HK-2 (cell line): ENCODE measurements at regions not wholly inside any gene's neighbourhood (a gene's known extent, or its start where the extent isn't known, plus 50 kb on each side); places are given as distances from the start of the nearest gene placed in this dataset.

Source experiments
- DNase-seq: peaks from one replicate; pipeline ENCODE4 v3.0.0-alpha.2; 2018; ENCODE audit not compliant: unreplicated experiment

DNA sequence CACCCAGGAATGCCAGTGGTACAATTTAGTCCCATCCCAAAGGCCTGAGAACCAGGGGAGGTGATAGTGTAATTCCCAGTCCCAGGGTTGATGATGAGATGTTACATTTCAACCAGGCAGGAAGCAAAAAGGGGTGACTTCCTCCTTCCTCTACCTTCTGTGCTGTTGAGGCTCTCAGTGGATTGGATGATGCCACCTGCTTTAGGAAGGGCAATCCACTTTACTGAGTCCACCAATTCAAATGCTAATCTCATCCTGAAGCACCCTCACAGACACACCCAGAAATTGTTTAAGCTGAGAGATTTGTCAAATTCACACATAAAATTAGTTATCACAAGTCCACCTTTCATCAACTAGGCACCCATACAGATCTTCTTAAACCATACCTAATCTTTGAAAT, 418.5 kb upstream of the GOLIM4 start:
- DNase-seq: no peak

DNA sequence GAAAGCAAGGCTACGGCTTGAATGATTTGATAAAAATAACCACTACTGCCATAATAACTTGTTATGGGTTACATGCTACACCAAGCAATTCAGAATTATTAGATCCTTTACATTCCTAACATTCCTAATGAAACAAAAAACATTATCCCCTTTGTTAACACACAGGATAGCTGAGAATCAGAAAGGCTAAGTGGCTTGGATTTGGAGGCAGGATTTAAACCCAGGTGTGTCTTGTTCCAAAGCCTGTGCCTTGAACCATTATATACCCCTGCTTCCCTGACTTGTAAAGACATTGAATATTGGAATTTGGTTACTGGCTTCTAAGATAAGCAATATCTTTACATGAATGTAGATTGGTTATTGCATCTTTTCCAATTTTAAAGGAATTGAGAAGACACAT, 417.1 kb upstream of the GOLIM4 start:
- DNase-seq: no peak

DNA sequence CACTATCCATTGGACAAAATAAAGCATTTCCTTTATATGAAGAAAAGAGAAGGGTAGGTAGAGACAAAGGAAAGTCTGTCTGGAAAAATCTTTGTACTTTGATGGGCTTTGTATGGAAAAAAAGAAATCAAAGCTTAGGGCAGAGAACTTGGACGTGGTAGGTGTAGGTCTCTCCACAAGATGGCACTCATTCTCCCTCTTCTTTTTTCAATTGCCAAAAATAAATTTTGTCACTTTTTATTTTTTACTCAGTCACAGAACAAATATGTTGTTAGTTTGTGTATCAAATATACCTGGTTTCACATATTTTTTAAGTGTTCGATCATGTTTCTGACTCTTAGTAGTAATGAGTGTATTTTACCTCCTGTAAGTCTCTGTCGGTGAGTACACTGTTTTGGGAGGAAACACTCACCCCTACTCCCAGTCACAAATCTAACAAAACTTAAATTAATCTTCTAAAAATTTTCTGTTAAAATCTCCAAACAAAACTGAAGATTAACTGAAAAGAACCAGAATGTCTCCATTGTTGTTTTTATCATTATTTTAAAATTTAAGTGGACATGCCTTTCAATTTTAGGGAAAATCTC, 415.8 kb upstream of the GOLIM4 start:
- no peak for DNase-seq

DNA sequence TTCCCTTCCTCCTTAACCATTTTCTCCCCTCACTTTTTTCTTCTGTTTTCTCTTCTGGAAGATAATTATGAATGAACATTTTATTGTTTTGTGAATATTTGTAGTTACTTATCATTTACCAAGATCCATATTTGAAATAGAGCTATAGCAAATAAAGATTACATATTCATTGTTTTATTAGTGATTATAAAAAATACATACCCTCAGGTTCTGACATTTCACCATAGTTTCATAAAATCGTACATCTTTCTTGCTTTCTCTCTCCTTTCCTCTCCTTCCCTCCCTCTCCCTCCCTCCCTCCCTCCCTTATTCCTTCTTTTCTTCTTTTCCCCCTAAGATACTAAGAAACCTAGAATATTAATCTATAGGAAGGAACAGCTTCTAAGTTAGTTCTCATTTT, 410.9 kb upstream of the GOLIM4 start:
- DNase-seq: no peak

DNA sequence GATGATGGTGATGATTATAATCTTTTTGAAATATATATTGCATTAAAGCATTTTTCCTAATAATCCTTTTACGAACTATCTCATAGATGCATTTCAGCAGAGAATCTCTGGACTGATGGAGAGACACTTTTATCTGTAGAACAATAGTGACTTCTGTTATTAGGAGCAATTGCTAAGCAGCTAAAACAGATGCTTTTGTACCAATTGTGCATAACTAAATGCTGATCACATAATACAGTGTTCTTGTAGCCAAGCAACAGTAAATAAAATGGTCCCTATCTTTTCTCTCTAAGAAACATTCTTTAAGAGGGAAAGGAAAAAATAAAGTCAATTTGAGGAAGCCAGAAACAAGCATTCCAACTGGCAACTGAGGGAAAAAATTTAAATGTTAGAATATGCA, 405.8 kb upstream of the GOLIM4 start:
- DNase-seq: no peak

DNA sequence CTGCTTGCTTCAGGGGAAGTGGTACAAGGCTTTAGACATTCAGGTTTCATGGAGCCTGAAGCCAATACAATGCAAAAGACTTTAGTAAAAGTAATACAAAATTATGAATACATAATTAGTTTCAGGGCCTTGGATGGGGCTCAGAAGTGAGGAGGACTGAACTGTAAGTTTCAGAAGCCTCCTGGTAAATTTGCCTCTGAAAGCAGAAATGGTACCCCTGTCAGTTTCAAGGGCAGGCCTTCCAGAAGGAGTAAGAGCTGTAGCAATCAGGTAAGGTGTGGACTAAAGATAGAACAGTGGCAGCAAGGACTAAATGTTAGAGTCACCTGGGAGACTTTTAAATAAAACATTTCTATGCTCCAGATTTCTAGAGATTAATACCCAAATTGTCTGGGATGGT, 402.5 kb upstream of the GOLIM4 start:
- DNase-seq: no peak

DNA sequence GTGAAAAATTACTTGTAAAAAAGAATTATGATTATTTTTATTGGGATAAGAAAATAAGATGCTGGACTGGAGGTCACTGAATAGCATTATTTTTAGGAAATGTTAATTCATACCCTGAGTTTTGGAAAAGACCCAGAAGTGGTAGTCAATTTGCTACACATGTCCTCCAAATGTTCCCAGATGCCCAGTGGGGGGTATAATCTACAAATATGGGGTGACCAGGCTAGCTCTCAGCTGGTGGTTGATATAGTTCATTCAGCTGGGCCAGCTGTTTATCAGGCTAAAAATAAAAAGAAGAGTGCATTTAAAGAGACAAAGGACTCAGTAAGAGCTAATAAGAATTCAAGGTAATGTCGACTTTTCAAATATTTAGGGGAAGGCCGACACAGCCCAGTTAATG, 402.0 kb upstream of the GOLIM4 start:
- DNase-seq: no peak

DNA sequence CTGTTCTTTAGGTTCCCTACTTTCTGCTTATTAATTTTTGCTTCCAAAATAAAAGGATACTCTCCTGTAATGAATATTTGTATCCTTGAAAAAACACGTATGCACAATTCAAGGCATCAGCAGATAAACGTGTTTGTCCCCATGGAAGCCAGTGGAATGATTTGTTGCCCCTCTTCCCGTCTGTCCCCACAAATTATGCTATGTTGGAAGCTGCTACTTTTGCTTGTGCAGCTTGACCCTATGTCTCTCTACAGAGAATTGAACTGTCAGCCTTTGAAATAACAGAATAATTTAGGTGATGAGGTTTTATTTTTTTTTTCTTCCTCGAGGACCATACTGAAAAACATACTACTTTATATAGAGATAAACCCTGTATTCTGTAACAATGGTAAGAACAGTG, 401.5 kb upstream of the GOLIM4 start:
- no peak for DNase-seq

DNA sequence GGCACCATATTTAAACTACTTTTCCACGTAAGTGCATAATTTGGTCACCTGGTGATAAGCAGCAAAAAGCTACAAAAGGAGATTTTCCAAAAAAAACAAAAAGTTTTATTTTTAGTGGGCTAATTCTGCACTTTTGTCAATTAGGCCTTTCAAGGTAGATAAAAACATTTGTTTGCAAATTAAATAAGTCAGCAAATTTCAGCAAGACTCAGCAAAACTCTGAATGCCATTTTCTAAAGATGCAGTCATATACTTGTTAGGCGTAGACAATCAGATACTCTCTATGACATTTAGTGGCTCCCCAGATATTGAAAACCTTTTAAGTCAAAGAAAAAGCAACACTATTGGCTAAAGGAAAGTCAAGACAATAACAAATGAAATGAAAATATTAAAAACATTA, 400.2 kb upstream of the GOLIM4 start:
- DNase-seq: no peak

DNA sequence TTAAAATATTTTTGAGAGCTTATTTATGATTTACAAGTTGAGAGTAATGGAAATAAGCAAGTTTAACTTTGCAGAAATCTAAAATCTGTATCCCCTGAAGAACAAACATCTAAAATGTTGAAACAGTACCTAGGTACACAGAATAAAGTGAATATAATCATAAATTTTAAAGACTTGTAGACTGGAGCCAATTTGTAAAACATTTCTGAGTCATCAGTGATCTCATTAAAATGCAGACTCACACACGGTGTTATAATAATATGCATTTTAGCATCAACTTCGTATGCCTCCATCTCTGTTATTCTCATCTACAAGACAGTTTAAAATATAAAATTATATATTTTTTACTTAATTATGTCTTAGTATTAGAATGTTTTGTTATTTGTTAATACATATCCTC, 399.5 kb upstream of the GOLIM4 start:
- DNase-seq: no peak

DNA sequence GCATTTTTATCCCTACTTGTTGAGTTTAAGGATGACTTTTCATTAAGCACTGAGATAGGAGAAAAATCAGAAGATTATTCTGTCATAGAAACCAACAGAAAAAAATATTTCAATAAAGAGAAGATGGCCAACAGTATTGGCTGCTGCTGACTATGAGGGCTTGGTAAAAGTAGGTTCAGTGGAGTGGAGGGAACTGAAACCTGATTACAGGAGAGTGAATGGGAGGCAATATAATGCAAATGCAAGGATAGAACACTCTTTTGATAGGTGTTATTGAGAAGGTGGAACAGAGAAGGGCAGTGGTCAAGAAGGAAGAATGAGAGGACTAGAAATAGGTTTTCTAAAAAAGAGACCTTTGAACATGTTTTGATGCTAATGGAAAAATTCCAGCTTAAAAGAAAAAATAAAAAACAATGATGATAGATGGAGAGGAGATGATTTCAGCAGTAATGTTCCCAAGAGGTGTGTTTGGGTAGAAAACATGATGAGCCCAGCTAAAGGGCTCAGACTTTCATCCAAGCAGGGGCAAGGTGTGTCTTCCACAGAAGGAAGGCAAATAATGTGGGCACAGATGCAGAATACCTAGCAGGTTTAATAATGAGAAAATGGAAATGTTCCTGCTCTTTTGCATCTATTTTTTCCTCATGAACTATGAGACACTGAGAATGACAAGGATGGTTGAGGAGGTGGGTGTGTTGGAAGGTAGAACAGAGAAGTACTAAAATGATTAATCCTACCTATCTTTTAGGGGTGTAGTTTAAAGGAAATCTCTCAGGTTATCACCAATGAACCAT, 397.9 kb upstream of the GOLIM4 start:
- no peak for DNase-seq

DNA sequence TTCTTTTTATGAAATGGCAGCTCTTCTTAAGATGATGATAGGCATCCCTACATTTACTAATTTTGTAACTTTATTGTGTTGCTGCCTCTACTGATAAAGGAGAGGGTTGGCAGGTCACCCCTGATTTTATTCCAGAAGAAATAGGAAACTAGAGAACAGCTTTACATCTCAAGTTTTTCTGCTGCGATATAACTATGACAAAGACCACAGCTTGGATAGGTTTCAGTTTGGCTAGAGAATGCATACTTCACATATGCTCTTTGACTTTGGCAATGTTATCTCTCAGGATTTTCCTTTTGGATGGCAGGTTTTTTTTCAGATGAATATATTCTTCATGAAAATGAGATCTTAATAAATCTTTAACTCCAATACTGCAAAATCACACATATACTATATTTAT, 395.3 kb upstream of the GOLIM4 start:
- DNase-seq: no peak

DNA sequence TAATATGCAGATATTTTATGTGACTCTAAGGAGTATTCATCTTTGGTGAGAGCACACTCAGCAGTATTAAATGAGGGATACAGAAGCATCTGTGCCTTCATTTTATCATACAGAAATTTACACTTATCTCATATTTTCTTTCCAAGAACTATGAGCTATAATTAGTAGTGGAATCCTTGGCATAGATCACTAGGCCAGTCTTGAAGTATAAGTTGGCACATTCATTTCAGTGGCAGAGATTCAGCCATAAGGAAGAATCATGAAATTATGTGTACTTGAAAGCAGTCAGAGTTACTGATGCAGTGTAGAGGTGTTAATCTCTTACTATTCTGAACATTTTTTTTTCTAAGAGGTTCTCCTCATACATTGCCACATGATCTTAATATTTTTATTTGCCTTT, 393.6 kb upstream of the GOLIM4 start:
- no peak for DNase-seq

DNA sequence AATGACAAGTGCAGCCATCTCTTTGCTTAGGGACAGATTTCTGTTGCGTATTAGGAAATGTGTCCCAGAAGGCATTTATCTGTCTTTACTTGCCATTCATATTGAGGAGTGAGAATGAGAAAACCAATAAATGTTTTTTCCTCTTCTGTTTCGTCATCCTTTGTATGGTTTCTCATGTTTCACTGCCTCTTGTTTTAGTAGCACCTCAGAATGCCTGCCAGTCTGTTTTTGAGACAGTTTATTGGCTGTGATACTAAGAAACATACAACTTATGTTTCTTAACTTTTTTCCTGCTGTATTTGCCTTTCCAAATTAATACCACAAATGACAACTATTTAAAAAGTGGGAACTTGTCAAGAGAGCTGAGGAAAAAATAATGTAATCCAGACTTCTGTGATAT, 390.2 kb upstream of the GOLIM4 start:
- DNase-seq: no peak

DNA sequence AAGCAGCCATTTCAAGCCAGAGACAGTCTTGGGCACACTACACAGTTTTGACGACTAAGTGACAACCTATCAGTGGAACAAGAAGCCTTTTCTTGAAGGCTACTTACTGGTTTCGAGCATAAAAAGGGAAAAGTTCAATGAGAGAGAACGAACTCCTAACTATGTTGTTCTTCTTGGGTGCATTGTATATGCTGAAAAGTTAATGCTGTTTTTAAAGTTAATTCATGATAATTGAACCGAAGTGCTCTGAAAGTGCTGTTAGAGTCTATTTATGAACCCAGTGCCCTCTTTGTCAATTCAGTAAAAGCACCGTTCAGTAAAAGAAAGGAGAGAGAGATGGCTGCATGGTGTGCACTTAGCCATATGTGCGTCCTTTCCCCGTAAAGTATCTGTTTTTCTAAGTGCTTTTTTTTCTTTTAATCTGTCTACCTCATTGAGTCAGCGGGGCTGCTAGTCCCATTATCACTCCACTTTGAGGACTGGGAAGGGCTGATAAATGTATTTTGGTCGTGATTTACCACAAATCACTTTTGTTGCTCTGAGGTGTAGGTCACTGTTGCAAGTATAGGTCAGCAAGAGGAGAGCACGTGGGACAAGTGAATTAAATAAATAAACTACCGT, 380.7 kb upstream of the GOLIM4 start:
- DNase-seq: no peak

DNA sequence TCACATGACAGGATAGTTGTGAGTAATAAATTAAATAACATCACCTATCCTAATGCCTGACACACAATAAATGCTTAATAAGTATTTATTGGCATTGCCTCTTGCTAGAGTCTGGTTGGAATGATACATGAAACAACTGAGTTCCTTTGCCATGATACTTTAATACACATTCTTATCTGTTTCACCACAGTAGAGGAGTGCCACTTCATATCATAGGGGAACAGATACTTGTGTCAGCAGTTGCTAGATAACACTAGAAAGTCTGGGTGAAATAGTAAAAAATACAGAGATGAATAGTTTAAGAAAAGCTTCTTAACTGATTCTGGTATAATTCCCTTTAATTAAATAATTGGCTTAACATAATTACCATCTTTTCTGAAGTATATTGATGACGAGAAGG, 380.0 kb upstream of the GOLIM4 start:
- no peak for DNase-seq

DNA sequence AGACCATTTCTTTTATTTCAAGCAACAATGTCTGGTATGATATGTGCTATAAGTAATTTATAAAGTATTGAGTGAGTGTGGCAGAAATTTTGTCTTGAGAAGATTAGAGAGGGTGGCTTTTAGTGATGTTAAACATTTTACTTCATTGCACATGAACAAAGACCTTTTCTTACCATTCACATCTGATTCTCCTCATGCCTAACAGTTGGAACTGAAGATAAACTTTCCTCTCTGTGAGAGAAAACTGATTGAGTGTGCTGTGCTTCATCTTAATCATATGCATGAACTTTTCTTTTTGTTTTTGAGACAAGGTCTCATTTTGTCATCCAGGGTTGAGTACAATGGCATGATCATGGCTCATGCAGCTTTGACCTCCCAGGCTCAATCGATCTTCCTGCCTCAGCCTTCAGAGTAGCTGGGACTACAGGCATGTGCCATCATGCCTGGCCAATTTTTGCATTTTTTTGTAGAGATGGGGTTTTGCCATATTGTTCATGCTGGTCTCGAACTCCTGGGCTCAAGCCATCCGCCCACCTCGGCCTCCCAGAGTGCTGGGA, 377.7 kb upstream of the GOLIM4 start:
- no peak for DNase-seq

DNA sequence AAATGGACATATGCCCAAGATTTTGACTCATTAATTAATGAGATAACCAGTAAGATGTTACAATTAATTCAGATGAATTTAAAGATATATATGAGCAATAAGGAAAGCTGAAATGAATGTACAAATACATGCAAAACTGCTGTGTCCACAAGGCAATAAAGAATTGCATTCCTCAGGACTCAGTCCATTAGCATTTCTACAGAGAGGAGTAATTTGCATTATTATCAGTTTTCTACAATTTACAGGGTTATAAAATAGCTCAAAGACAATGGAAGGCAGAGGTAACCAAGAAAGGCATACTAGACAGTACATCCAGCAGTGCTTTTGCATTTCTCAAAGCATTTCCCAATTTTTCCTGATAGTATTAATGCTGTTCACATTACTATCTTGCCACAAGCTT, 377.1 kb upstream of the GOLIM4 start:
- DNase-seq: no peak

DNA sequence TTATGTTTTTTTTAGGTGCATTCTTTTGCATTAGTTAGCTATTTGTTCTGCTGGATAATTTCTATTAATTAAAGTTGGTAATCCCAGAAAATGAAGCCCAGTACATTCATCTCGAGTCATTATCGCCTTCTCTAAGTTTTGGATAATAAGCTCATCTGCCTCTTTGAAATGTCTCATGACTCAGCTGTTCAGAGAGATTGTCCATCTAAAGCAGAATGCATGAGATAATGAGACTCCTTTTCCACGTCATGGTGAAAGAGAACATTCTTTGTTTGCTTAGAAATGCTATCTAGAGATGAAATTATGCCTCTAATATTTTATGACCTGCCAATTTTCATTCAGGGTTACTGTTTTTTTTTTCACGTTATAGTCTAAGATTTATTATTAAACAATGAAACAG, 374.7 kb upstream of the GOLIM4 start:
- DNase-seq: no peak

DNA sequence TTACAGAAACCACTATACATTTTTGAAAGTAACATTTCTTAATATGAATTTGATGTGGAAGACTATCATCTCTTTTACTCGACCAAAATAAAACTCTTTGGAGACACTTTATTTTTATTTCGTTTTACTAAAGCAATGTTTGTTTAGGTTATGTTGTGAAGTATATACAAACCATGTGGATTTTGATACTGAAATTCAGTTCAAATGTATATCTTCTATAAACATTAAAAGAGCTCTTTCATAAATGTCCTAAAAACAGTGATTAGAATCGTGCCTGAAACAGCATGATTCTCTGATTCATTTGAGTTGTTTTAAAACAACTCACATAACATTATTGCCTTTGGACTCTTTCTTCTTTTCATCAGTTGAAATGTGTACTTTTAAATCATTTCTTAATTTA, 373.7 kb upstream of the GOLIM4 start:
- no peak for DNase-seq

DNA sequence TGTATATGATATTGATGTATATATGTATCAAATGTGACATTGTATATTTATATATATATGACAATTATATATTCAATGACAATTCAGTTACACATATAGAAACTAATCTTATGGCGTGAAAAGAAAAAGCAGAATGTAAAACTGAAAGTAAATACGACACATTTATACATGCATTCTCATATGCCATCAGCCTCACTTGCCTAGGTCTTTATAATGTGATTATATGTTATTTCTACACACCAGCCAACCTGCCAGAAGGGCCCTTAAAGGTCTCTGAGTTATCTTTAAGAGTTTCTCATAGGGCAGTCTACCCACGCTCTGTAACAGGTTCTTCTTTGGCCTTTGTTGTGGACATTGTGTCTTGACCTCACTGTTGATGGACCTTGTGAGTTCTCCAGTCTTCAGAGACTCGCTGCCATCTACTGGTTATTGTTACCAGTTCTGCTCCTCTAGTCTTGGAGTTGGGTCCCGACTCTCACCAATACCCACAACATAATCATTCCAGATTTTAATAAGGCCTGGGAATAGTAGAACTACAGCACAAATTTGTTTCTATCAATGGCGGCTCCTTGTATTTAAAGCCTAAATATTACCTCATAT, 371.5 kb upstream of the GOLIM4 start:
- DNase-seq: no peak

DNA sequence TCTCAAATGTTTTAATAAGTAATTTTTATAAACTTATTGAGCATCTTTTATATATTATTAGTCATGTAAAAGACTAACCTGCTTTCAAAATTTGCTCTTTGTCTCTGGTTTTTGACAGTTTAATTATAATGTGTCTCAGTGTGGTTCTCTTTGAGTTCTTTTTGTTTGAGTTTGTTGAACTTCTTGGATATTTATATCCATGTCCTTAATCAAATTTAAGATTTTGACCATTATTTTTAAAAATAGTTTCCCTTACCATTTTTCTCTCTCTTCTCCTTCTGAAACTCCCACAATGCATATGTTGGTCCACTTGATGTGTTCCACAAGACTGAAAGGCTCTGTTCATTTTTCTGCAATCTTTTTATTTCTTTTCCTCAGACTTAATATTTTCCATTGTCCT, 366.1 kb upstream of the GOLIM4 start:
- no peak for DNase-seq
